ENCODE measurements at regions not wholly inside any gene's neighbourhood (a gene's known extent, or its start where the extent isn't known, plus 50 kb on each side); places are given as distances from the start of the nearest gene placed in this dataset.

- TF ChIP-seq CTCF (IDR thresholded peaks at IDR 0.05), result no peak
- no peak for TF ChIP-seq POLR2AphosphoS5 (IDR thresholded peaks at IDR 0.05)
- no peak for TF ChIP-seq POLR2A (IDR thresholded peaks at IDR 0.05)
Measured at GRCh38 chr6:4658486-4658885, 117.7 kb upstream of the CDYL start.

Measured in sigmoid colon (tissue), 4 donors.